WTC11 (cell line): ENCODE measurements at regions not wholly inside any gene's neighbourhood (a gene's known extent, or its start where the extent isn't known, plus 50 kb on each side); places are given as distances from the start of the nearest gene placed in this dataset.

ENCODE experiments used
- ATAC-seq: fragments of 200-7000 bp; cut with Tn5 transposase; 2 replicates; pipeline ENCODE4 v1.10.0; 2021; ENCODE audit warnings: mild to moderate bottlenecking, moderate library complexity
- CTCF ChIA-PET: fragments of 300-600 bp; sonication (Branson Sonifier 250); formaldehyde crosslinking; loops from one replicate; lab custom pipeline; 2021; ENCODE audit warnings: antibody characterized with exemption; lab: Charles Lee
- POLR2A ChIA-PET: fragments of 350-600 bp; sonication (Branson Sonifier 250); formaldehyde crosslinking; loops from one replicate; lab custom pipeline; 2021; ENCODE audit warnings: antibody characterized with exemption; lab: Charles Lee
- DNase-seq: peaks from one replicate; pipeline ENCODE4 v3.0.0; 2021; ENCODE audit warnings: low spot score
- H3K27ac Mint-ChIP-seq: 2 replicates; pipeline ENCODE4 v1.8.0; 2021; ENCODE audit warnings: mixed read lengths
- H3K27me3 Mint-ChIP-seq: 2 replicates; pipeline ENCODE4 v1.8.0; 2021; ENCODE audit warnings: low read depth, mild to moderate bottlenecking, moderate library complexity, mixed read lengths
- H3K36me3 Mint-ChIP-seq: 2 replicates; pipeline ENCODE4 v1.8.0; 2021; ENCODE audit warnings: mixed read lengths
- H3K4me1 Mint-ChIP-seq: 2 replicates; pipeline ENCODE4 v1.8.0; 2022; ENCODE audit warnings: mixed read lengths
- H3K4me3 Mint-ChIP-seq: 2 replicates; pipeline ENCODE4 v1.8.0; 2021; ENCODE audit warnings: mild to moderate bottlenecking, moderate library complexity, mixed read lengths
- H3K9me3 Mint-ChIP-seq: 2 replicates; pipeline ENCODE4 v1.8.0; 2021; ENCODE audit warnings: mixed read lengths
- ARID4B ChIP-seq: sonication (generic); formaldehyde crosslinking; IDR thresholded peaks from 2 replicates; pipeline ENCODE4 v1.8.0; 2023; ENCODE audit warnings: missing genetic modification reagents, mild to moderate bottlenecking, borderline replicate concordance
- E2F4 ChIP-seq: sonication (generic); formaldehyde crosslinking; IDR thresholded peaks from 2 replicates; pipeline ENCODE4 v1.8.1; 2022; ENCODE audit warnings: low read depth, mild to moderate bottlenecking, moderate library complexity, missing genetic modification reagents, borderline replicate concordance
- E2F5 ChIP-seq: sonication (generic); formaldehyde crosslinking; IDR thresholded peaks from 2 replicates; pipeline ENCODE4 v1.8.1; 2022; ENCODE audit warnings: mild to moderate bottlenecking, moderate library complexity, missing genetic modification reagents
- ELF4 ChIP-seq: sonication (generic); formaldehyde crosslinking; IDR thresholded peaks from 2 replicates; pipeline ENCODE4 v1.8.1; 2022; ENCODE audit warnings: low read depth, mild to moderate bottlenecking, moderate library complexity, missing genetic modification reagents
- FOXK1 ChIP-seq: sonication (generic); formaldehyde crosslinking; IDR thresholded peaks from 2 replicates; pipeline ENCODE4 v1.8.0; 2022; ENCODE audit warnings: mild to moderate bottlenecking, moderate library complexity, missing genetic modification reagents
- NFE2L1 ChIP-seq: sonication (generic); formaldehyde crosslinking; IDR thresholded peaks from 2 replicates; pipeline ENCODE4 v1.8.1; 2023; ENCODE audit warnings: missing genetic modification reagents
- NFYB ChIP-seq: sonication (generic); formaldehyde crosslinking; conservative IDR thresholded peaks from 2 replicates; pipeline ENCODE4 v1.8.0; 2022; ENCODE audit warnings: low read depth, missing genetic modification reagents
- TEAD4 ChIP-seq: sonication (generic); formaldehyde crosslinking; IDR thresholded peaks from 2 replicates; pipeline ENCODE4 v1.8.0; 2022; ENCODE audit warnings: mild to moderate bottlenecking, missing genetic modification reagents
- ZBTB21 ChIP-seq: sonication (generic); formaldehyde crosslinking; IDR thresholded peaks from 2 replicates; pipeline ENCODE4 v1.8.1; 2023; ENCODE audit warnings: mild to moderate bottlenecking, missing genetic modification reagents, borderline replicate concordance
- ZNF138 ChIP-seq: sonication (generic); formaldehyde crosslinking; conservative IDR thresholded peaks from 2 replicates; pipeline ENCODE4 v1.8.1; 2022; ENCODE audit warnings: mild to moderate bottlenecking, moderate library complexity, missing genetic modification reagents
- ZNF232 ChIP-seq: sonication (generic); formaldehyde crosslinking; IDR thresholded peaks from 2 replicates; pipeline ENCODE4 v1.8.0; 2022; ENCODE audit warnings: mild to moderate bottlenecking, missing genetic modification reagents
- ZNF671 ChIP-seq: fragments of 250-450 bp; sonication (Bioruptor Pico); IDR thresholded peaks from 2 replicates; pipeline ENCODE4 v1.8.0; 2021; ENCODE audit warnings: mild to moderate bottlenecking
- TF ChIP-seq, protein P1 (sequence below): sonication (generic); formaldehyde crosslinking; conservative IDR thresholded peaks from 2 replicates; pipeline ENCODE4 v1.8.1; 2022; ENCODE audit warnings: mild to moderate bottlenecking, missing genetic modification reagents
- TF ChIP-seq, protein P2 (sequence below): fragments of 250-450 bp; sonication (Bioruptor Pico); IDR thresholded peaks from 2 replicates; pipeline ENCODE4 v2.1.2; 2022; ENCODE audit warnings: mild to moderate bottlenecking, moderate library complexity
- TF ChIP-seq, protein P3 (sequence below): fragments of 250-450 bp; sonication (Bioruptor Pico); IDR thresholded peaks from 2 replicates; pipeline ENCODE4 v1.9.0; 2021; ENCODE audit warnings: mild to moderate bottlenecking
- TF ChIP-seq, protein P4 (sequence below): fragments of 200-600 bp; IDR thresholded peaks from 2 replicates; pipeline ENCODE4 v1.8.0; 2022; ENCODE audit warnings: antibody characterized with exemption

DNA sequence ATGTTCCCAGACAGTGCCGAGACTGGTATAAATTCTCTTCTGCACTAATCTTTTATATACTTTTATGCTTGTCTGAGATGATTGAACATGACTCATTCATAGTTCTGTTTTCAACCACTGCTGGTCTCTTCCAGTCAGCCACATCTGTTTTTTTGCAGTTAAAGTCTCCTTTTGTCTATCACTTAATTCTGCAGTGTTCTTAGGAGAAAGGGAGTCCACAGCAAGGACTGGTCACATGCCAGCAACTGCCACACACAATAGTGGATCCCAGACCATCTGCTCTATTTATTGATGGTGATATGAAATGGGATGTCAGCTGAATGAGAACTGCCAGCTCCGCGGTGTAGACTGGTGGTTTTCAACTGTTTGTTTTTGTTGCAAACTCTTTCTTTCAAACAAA is 379.8 kb downstream of the MED13L start (continued):
- no peak for TF ChIP-seq ARID4B (CRISPR knock-in tag)
- TF ChIP-seq, protein P1, sequence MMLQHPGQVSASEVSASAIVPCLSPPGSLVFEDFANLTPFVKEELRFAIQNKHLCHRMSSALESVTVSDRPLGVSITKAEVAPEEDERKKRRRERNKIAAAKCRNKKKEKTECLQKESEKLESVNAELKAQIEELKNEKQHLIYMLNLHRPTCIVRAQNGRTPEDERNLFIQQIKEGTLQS (CRISPR knock-in tag): no peak
- TF ChIP-seq, protein P2, sequence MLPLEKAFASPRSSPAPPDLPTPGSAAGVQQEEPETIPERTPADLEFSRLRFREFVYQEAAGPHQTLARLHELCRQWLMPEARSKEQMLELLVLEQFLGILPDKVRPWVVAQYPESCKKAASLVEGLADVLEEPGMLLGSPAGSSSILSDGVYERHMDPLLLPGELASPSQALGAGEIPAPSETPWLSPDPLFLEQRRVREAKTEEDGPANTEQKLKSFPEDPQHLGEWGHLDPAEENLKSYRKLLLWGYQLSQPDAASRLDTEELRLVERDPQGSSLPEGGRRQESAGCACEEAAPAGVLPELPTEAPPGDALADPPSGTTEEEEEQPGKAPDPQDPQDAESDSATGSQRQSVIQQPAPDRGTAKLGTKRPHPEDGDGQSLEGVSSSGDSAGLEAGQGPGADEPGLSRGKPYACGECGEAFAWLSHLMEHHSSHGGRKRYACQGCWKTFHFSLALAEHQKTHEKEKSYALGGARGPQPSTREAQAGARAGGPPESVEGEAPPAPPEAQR (CRISPR knock-in tag): no peak

DNA sequence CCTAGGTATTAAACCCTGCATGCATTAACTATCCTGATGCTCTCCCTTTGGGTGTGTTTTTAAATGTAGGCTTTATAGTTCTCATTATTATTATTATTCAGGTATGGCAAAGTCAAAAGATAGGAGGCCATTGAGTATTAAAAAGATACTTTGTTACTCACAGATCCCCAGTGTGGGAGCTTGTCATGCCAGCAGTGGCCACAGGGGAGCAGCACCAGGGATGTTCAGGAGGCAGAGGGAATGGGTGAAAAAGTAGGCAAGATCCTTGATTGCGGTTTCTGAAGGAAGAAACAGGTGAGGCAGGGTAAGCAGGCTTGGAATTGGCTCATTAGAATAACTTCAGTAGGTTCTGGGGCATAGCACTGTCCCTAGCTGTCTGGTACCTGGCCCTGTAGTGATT is 382.2 kb downstream of the MED13L start:
- no peaks in the 10 kb centered on the region; the same call in 1 of the 2 replicates for H3K27me3 Mint-ChIP-seq
- POLR2A ChIA-PET: no interaction called here
- H3K4me1 Mint-ChIP-seq: peaks cover 23% of the 10 kb centered on the region
- no peak for TF ChIP-seq TEAD4
- TF ChIP-seq, protein P3, sequence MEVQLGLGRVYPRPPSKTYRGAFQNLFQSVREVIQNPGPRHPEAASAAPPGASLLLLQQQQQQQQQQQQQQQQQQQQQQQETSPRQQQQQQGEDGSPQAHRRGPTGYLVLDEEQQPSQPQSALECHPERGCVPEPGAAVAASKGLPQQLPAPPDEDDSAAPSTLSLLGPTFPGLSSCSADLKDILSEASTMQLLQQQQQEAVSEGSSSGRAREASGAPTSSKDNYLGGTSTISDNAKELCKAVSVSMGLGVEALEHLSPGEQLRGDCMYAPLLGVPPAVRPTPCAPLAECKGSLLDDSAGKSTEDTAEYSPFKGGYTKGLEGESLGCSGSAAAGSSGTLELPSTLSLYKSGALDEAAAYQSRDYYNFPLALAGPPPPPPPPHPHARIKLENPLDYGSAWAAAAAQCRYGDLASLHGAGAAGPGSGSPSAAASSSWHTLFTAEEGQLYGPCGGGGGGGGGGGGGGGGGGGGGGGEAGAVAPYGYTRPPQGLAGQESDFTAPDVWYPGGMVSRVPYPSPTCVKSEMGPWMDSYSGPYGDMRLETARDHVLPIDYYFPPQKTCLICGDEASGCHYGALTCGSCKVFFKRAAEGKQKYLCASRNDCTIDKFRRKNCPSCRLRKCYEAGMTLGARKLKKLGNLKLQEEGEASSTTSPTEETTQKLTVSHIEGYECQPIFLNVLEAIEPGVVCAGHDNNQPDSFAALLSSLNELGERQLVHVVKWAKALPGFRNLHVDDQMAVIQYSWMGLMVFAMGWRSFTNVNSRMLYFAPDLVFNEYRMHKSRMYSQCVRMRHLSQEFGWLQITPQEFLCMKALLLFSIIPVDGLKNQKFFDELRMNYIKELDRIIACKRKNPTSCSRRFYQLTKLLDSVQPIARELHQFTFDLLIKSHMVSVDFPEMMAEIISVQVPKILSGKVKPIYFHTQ (CRISPR knock-in tag): no peak
- TF ChIP-seq, protein P4, sequence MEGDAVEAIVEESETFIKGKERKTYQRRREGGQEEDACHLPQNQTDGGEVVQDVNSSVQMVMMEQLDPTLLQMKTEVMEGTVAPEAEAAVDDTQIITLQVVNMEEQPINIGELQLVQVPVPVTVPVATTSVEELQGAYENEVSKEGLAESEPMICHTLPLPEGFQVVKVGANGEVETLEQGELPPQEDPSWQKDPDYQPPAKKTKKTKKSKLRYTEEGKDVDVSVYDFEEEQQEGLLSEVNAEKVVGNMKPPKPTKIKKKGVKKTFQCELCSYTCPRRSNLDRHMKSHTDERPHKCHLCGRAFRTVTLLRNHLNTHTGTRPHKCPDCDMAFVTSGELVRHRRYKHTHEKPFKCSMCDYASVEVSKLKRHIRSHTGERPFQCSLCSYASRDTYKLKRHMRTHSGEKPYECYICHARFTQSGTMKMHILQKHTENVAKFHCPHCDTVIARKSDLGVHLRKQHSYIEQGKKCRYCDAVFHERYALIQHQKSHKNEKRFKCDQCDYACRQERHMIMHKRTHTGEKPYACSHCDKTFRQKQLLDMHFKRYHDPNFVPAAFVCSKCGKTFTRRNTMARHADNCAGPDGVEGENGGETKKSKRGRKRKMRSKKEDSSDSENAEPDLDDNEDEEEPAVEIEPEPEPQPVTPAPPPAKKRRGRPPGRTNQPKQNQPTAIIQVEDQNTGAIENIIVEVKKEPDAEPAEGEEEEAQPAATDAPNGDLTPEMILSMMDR: peak; percentile 61
- TF ChIP-seq, all 79 proteins: peak for 1
- DNase-seq (peak; percentile 54), ATAC-seq (peak; percentile 72)
- Mint-ChIP-seq H3K27ac (no peak overlapping the region), H3K4me3 (no peak overlapping the region), H3K36me3 (no peaks in the 10 kb centered on the region), H3K9me3 (peaks cover 21% of the 10 kb centered on the region)
- CTCF ChIA-PET: interaction anchor here (0.6 to 2.1 kb wide), 13 partner anchors 10 to 57 kb away, joined by 3 to 7 read pairs (median 4); no protein-coding TSS in a partner anchor

DNA sequence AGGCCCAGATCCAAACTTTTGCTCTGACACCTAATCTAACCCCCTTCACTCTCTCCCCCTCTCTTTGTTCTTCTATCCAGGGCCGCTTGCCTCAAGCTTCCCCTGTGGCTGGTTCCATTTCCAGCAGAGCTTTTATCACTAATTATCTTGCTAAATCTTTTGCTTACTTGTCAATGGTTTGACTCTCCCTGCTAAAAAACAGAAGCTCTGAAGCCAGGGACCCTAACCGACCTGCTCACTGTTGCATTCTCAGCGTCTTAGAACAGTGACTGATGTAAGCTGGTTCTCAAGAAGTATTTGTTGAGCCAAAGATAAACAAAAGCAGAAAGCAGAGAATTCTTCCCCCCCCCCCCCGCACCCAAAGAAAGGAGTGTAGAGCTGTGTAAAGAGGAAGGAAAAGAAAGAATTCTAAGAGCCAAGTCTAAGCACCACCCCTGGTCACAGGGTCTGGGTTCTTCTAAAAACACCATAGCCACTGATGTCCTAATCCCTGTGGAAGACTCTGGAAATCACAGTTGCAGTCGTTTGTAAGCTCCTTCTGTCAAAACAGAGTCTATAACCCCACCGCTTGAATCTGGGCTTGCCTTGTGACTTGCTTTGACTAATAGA is 385.8 kb downstream of the MED13L start:
- Mint-ChIP-seq H3K36me3 (no peaks in the 10 kb centered on the region), H3K4me3 (no peak overlapping the region), H3K9me3 (peaks cover 21% of the 10 kb centered on the region), H3K4me1 (peaks cover 23% of the 10 kb centered on the region), H3K27me3 (no peaks in the 10 kb centered on the region; the same call in 1 of the 2 replicates), H3K27ac (0 out of 2 replicates have a peak overlapping the region, but pooled peaks have one; percentile 75)
- ATAC-seq (peak; percentile 33; the same call in 1 of the 2 replicates), DNase-seq (no peak)
- ChIA-PET CTCF (interaction anchor here (0.5 to 1.7 kb wide), 13 partner anchors 13 to 274 kb away, joined by 3 to 8 read pairs (median 3); no protein-coding TSS in a partner anchor), POLR2A (interaction anchor here (0.5 to 0.6 kb wide), 2 partner anchors 777 to 1435 kb away, joined by 3 to 4 read pairs; no protein-coding TSS in a partner anchor)
- TF ChIP-seq ZBTB21 (CRISPR knock-in tag) (no peak), NFE2L1 (CRISPR knock-in tag) (no peak), E2F4 (no peak), FOXK1 (no peak), E2F5 (CRISPR knock-in tag) (no peak), NFYB (CRISPR knock-in tag) (no peak), ELF4 (CRISPR knock-in tag) (no peak), ZNF671 (CRISPR knock-in tag) (no peak), ZNF232 (CRISPR knock-in tag) (no peak), ZNF138 (CRISPR knock-in tag) (no peak)
- TF ChIP-seq, protein P4: no peak
